Umbilical cord (tissue), 1 donor: ENCODE measurements at regions not wholly inside any gene's neighbourhood (a gene's known extent, or its start where the extent isn't known, plus 50 kb on each side); places are given as distances from the start of the nearest gene placed in this dataset.
A peak's percentile ranks its signal among the peaks of the same experiment; 100 is the strongest.

ENCODE experiments used
- DNase-seq: peaks from one replicate; pipeline ENCODE4 v3.0.0-alpha.2; 2015; ENCODE audit warnings: low spot score

DNA sequence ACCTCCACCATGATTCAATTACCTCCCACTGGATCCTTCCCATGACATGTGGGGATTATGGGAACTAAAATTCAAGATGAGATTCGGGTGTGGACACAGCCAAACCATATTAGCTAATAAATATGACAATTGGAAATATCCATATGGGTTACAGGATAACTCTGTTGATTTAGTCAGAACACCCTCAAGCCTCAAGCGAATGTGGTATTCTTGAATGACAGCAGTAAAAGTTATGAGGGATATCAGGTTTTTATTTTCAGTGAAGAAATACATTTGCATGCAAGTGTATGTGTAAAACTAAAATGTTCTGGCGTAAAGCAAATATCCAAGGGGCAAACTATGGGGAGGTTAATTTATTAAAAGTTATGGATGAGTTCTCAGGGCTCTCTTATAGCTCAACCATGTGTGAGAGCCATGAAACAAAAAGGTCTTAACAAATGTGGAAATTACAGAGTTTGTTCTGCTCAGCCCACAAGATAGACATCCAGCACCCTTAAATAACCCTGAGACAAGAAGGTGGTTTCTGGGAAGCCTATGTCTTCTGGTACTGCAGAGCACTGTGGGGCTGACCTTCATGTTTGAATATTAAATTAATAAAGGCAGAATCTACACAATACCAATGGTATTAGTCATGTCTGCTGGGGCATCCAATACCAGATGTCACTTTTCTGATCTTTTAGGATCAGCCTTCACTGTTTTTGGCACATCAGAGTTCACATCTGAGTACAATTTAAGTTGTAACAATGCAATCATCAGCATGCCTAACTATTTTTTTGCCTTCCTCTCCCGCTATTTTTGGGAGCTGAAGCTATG lies 370.5 kb upstream of the RSPO3 start:
- no peak for DNase-seq

DNA sequence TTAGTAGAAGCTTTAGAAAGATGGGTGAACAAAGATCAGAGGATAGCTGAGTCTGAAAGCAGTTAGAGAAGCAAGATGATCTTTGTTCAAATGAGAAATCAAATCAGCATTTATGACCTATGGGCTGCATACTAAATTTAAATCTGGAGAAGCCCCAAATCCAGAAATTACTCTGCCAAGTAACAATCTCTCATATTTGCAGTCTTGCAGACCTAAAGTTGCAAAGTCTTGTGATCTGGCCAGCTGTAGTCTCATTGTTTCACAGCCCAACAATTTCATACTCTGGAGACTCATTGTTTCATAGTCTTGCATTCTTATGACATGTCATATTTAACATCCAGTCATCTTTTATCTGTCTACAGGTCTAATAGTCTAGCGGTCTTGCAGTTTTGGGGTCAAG lies 364.9 kb upstream of the RSPO3 start:
- no peak for DNase-seq

DNA sequence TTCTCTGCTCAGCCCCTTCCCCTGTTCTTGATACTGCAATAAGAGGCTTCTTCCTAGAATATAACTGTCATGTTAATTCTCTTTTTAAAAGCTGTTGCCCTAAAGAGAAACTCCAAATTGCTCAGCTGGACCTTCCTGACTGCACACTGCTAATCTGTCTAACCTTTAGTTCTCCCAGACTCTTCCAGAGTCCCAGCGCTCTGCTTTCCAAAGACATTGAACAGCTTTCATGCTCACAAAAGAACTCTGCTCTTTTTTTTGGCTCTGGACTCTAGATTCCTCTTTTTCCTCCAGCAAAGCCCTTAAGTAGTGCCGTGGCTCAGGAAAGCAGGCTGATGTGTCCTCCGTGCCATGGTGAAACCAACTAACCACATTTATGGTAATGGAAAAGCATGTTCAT lies 356.6 kb upstream of the RSPO3 start:
- peak; percentile 24 for DNase-seq

DNA sequence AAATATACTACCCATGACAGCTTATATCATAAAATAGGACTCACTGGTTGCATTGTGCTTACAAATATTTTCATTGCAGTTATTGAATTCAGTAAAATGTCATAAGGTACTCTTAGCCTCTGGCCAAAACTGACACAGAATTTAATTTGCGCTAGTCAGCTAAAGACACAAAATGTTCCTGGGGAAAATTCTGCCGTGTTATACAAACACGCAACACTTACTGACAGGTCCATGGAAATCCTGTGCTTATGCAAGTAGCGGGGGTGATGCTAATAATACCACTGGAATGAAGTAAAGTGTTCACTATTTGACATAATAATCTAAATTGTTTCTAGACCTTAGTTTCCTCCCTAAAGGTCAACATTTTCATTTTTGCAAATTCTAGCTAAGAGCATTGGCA lies 354.4 kb upstream of the RSPO3 start:
- DNase-seq = no peak

DNA sequence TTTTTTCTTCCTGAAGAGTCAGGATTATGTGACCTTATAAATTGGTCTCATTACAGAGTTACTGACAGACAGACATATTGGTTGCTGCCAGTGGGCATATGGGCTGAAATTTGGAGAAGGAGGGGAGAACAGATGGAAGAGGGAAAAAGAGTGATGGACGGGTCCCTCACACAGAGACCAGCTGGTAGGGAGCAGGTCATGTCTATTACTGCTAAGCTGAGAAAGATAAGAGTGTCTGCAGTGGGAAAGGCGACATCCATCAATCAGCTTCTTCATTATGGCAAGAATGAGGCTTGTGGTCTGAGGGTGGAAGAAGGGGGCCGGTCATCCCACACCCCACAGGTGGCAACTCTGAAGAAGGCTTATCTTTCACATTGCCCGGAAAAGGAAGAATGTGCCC lies 353.8 kb upstream of the RSPO3 start:
- no peak for DNase-seq

DNA sequence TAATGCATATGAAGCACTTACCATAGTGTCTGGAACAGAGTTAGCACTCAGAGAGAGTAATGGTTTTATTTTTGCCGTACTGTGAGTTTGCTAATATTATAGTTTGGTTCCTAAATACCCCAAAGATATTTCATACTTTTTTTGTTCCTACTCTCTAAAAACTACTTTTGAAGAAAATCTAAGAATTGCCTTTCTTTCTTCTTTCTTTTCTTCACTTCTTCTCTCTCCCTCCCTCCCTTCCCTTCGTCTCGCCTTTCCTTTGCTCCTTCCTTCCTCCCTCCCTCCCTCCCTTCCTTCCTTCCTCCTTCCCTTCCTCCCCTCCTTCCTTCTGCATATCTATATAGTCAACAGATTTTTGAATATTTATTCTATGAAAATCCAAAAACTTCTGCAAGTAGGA lies 351.7 kb upstream of the RSPO3 start:
- no peak for DNase-seq

DNA sequence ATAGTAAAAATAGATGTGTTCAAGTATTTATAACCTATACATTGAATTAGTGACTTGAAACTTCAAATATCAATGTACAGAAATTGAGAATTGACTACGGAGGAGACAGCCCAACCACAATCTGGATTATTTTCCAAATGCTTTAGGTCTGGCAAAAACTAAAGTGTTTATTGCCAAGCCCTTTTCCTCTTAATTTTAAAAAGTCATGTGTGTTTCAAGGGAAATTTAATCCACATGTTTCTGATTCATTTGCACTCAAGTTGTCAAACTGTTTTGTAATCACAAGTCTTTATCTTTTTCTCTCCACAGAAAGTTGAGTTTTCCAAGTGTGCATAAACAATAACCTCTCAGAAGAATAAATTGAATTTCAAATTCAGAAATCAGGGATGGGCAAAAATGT lies 350.8 kb upstream of the RSPO3 start:
- no peak for DNase-seq

DNA sequence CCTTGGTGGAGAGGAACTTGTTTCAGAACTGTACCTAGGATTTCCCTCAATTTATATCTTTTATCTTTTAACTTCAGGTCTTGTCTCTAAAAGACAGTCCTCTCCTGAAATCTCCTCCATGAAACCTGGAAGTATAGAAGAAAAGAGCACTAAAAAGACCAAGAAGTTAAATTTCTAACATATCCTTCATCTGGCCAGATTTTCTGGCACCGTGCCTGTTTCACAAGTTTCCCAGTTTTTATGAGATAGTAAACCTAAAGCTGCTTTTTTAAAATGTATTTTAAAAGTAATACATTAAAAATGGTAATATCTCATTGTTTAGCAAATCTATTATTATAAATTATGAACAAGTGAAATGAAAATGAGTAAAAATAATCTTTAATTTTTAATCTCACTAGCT lies 348.3 kb upstream of the RSPO3 start:
- peak; percentile 18 for DNase-seq

DNA sequence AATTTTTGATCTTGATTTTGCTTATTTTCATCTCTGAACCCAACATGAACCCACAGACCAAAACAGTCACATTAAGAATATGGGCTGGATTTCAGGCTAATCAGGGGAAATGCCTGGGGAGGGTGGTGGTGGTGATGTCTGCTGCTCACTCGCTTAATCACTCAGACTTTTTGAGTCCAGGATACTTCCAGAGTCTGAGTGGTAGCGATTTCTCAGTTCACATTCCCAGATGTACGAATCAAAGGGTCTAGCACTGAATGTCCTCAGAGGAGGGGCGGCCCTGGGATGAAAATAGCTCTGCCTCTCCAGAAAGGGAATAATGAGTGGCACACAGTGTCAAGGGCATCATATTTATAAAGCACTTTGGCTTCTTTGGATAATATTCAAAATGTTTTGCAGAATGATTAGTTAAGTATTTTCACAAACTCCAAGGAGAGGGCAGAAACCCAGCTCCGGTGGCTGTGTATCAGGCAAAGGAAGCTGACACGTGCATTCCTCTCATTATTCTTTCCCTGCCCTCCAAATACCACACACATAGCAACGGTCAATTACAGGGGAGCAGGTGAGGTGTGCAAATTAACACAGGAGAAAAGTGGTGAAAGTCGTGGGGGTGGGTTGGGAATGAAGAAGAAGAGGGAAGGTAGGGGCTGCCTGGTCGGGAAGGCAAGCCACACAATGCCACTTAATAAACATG lies 345.2 kb upstream of the RSPO3 start:
- DNase-seq = peak; percentile 47

DNA sequence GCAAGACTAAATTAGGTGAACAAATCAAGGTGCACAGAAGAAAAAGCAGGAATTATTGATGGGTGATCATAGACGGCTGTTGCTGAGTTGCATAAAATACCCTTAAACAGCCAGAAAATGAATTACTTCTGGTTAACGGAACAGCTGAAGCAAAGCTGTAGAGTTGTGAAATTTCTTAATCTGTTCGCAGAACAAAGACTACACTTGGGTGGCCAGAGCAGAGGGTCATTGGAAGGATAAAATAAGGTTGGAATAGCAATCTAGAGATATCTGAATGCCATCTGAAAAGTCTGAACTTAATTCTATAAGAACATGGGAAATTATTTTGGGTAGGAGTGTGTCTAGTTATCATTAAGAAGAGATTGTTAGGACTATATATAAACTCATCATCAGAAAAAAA lies 339.1 kb upstream of the RSPO3 start:
- no peak for DNase-seq

DNA sequence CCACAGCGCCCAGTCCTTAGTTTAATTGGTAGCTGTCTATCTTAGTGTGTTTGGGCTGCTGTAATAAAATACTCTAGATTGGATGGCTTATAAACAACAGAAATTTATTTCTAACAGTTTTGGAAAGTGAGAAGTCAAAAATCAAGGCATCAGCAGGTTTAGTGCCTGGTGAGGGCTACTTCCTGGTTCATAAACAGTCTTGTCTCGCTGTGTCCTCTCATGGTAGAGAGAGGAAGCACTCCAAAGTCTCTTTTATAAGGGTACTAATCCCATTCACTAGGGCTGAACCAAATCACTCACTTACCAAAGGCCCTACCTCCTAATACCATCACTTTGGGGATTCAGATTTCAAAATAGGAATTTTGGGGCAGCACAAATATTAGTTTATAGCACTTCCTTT lies 336.9 kb upstream of the RSPO3 start:
- no peak for DNase-seq

DNA sequence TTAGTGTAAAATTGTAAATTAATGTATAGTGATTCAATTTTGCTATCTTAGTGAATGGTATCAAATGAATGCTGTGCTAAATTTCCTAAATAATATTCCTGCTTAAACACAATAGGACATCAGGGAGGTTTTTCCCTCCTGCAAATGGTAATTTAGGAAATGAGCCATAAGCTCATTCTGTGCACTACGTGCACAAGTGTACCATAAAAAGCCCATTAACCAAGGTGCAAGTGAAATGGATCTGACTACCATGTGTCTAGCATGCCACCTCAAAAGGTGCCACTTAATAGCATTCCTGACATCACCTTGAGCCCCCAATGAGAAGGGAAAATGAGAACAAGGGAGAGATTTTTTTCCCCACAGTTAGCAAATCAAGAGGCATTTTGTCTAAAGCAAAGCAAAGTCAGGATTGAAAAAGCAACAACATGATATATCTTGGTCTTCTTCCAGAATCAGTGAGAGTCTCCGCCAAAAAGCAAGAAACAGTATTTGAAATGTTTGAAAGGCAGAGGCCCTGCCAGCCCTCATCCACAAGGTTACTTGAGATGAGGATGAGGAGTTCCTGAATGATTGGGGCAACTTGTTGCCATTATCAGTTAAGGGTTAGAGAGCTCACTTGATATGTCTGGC lies 334.2 kb upstream of the RSPO3 start:
- peak; percentile 18 for DNase-seq

DNA sequence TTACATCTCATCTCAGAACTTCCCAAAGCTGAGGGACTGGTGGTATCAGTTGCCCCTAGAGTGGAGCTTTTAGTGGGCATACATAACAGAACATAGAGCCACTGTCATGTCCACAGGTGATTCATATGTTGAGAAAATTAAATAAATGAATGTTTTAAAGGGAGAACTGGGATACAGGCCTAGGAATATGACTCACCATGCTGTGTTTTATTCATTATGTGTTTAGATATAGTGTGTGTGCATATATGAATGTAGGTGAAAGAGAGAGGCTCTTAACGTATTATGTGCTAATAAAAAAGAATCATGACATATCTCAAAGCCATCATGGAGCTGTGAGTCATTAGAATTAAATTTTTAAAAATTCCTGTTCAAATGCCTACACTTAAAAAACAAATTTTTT lies 332.2 kb upstream of the RSPO3 start:
- no peak for DNase-seq

DNA sequence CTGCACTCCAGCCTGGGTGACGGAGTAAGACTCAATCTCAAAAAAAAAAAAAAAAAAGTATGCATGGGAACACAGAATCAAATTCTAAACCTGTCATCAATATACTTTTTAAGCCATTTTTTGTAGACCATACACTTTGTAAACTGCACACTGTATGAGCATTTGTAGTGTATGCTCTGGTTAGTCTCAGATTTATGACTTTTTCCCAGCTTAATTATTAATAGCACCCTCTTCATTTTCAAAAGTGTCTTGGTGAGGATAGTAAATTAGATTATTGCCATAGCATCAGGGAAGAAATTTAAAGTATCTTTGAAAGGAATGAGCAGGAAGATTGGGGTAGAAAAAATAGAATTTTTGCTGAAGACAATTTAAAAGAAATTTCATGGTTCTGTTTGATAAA lies 330.8 kb upstream of the RSPO3 start:
- DNase-seq = no peak

DNA sequence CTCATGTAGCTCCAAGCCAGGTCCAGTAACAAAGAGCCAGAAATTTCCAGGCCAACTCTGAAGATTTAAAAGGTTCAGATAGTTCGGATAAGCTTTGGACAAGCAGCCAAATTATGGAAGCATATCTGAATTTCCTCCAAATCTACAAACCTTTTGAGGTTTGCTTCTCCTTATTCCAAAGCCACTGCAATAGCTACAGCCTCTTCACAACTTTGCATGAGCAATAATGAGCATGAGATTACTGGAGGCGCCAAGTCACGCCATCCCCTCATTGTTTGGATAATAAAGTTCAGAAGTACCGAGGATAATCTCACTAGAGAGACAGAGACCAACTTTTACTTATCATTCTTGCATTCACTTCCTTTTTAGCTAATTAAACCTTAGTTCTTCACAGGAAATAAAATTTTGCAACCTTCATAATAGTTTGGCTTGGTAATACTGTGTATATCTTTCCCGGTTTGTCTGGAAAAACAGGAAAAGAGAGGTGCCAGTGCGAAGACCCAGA lies 329.6 kb upstream of the RSPO3 start:
- no peak for DNase-seq

DNA sequence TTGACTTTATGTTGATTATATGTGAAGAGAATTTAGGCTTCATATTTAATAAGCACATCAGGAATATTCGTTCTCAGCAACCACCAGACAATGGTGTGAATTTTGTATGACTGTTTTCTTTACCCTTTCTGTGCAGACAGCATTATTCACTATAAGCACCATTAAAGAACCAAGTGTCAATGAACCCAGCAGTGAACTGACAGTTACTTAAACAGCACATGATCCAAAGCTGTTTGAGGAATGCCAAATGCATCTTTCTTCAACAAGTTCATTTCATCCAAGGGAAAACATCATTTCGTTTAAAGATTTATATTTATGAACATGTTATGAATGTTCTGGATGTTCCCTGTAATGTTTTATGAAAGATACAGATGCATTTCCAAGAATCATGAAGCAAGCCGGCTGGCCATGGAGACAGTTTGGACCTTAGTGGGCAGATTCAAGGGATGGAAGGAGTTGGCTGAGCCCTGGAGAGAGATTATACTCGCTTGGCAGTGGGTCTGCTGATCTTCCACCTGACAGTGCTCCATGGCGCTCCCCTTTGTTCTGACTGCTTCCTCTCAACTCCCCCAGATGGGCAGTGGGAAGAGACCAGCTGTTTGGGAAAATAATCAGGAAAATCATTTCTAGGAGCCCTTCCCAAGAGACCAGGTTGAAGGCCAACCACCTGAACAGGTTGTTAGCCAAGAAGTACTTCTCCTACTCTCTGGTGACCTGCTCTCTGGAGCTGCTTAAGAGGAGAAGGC lies 326.0 kb upstream of the RSPO3 start:
- DNase-seq = no peak

DNA sequence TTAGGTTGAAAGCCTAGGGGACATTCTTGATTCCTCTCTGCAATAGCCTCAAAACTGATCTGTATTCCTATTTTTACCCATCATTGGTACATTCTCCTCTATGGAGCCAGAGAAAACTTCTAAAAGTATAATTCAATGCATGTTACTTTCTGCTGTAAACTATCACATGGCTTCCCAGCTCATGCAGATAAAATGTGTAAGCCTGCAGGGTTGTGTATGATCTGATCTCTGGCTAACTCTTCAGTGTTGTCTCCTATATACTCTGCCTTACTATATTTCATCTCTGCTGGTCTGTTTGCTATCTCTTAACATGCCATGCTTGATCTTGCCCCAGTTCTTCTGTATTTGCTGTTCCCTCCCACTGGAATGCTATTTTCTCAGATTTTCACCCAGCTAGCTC lies 323.3 kb upstream of the RSPO3 start:
- peak; percentile 74 for DNase-seq

DNA sequence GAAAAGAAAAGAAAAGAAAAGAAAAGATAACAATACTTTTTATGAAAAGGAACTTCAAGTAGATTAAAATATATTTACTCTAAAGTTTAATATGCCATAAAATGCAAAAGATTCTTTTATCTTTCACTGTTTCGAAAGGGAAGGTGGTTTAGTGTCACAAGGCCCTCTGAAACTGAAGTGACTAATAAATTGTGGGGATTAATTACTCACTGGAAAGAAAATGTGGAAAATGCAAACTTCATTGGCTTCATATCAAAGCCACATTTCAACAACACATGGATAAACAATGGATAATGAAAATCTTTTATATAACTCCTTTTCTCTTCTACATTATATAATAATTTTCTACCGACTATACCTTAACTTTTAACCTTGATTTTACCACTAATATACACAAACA lies 320.5 kb upstream of the RSPO3 start:
- DNase-seq = no peak

DNA sequence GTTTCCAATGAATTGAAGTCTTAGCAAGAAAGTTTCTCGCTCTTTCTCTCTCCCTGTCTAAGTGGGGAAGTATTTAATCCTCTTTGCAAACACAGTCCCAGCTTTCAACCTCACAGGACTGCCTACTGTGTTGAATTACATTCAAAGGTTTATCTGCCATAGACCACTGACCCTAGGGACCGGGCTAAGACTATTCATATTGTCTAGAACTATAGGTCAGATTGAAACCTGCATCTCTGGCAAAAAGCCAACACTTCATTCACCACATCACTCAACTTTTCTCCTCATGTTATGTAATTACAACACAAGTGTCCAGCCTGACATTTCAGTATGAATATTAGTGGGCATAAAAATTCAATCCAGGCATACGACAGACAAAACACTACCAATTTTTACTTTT lies 314.7 kb upstream of the RSPO3 start:
- DNase-seq = no peak

DNA sequence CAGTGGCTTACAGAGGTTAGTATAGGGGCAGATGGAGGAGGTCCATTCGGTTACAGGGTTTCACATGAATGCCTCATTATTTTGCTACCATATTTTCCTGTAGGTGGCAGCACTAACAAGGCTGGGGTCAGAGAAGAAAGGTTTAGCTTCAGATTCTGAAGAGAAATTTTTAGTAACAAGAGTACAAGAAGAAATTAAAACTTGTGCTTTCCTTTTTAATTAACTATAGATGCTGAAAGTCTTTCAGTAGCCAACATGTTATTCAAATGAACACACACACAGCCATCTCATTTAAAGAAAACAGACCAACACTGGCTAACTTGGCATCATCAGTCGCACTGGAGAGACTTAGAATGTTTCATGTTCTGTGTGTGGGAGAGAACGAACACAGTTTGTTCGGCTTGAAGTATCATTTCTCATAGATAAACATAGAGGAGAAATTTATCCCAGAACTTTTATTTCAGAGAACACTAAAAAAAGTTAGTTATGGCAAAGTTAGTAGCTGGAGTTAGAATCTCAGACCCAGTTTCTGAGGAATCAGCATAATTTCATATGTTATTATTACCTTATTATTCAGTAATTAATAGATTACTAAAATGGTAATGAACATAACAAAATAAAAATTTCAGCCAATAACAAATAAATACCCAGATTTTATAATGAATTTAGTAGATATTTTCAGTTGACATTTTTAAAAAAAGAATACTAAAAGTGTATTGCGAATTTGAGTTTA lies 314.0 kb upstream of the RSPO3 start:
- peak; percentile 77 for DNase-seq

DNA sequence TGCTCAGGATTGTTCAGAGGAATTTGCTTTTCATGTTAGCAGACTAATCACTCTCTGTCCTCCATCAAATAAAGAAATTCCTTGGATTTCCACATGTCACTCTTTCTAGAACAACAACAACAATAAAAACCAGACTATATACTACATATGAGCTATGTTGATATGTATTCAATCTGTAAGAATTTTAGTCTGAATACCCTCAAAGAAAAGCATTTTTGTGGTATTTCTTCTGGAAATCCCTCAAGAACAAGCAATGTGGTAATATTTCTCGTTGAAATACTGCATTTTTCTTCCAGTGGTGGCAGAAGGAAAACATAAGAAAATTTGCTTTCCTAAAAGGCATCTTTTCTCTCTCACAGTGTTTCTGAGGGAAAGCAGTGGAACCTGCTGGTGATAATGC lies 312.6 kb upstream of the RSPO3 start:
- peak; percentile 14 for DNase-seq
